ENCODE measurements at regions not wholly inside any gene's neighbourhood (a gene's known extent, or its start where the extent isn't known, plus 50 kb on each side); places are given as distances from the start of the nearest gene placed in this dataset.

DNA sequence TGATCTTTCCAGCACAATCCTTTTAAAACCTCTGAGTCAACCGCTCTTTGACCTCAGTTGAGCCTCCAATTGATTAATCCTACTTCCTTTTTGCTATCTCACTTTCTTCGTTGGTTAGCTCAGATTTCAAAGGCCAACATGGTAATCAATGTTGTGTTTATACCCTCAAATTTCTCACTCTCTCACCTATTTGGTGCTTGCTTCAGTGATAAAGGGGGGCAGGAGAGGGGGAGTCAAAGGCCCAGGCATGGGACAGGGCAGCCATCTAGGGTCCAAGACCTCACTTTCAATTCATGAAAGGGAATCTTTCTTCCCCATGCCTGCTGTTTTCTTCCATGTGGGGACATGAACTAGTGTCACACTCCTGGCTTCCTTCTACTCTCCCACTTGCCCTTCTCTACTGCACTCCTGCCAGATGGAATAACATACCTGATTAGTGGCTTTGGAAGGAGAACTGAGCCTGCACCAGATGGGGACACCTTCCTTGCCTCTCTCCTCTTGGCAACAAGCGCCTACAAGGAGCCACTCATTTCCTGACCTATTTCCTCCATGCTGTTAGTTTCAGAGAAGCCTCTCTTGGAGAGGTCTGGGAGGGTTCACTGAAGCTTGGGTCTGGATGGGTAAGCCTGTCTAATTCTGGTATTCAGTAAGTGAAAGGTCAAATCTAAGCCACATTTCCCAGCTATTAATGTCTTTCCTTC lies 73.3 kb upstream of the ARHGAP29 start:
- DNase-seq, result no peak
- Histone ChIP-seq H3K27me3 (no peaks in the 10 kb centered on the region), H3K4me3 (no peak overlapping the region), H3K4me1 (replicated peaks in 1 of 2) (no peaks in the 10 kb centered on the region), H3K36me3 (replicated peaks in 1 of 2) (no peaks in the 10 kb centered on the region), H3K9me3 (replicated peaks in 1 of 3) (no peaks in the 10 kb centered on the region), H3K27ac (no peak overlapping the region)
- 65 to 73% (median 68%) methylated on average over 3 of the region's 3 CpGs for WGBS, 4 donors
- TF ChIP-seq POLR2A (IDR thresholded peaks at IDR 0.05), result no peak
- TF ChIP-seq, protein P1, sequence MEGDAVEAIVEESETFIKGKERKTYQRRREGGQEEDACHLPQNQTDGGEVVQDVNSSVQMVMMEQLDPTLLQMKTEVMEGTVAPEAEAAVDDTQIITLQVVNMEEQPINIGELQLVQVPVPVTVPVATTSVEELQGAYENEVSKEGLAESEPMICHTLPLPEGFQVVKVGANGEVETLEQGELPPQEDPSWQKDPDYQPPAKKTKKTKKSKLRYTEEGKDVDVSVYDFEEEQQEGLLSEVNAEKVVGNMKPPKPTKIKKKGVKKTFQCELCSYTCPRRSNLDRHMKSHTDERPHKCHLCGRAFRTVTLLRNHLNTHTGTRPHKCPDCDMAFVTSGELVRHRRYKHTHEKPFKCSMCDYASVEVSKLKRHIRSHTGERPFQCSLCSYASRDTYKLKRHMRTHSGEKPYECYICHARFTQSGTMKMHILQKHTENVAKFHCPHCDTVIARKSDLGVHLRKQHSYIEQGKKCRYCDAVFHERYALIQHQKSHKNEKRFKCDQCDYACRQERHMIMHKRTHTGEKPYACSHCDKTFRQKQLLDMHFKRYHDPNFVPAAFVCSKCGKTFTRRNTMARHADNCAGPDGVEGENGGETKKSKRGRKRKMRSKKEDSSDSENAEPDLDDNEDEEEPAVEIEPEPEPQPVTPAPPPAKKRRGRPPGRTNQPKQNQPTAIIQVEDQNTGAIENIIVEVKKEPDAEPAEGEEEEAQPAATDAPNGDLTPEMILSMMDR (IDR thresholded peaks at IDR 0.05), result no peak
- intact Hi-C loops (cut with DNase I), result no loop called here

DNA sequence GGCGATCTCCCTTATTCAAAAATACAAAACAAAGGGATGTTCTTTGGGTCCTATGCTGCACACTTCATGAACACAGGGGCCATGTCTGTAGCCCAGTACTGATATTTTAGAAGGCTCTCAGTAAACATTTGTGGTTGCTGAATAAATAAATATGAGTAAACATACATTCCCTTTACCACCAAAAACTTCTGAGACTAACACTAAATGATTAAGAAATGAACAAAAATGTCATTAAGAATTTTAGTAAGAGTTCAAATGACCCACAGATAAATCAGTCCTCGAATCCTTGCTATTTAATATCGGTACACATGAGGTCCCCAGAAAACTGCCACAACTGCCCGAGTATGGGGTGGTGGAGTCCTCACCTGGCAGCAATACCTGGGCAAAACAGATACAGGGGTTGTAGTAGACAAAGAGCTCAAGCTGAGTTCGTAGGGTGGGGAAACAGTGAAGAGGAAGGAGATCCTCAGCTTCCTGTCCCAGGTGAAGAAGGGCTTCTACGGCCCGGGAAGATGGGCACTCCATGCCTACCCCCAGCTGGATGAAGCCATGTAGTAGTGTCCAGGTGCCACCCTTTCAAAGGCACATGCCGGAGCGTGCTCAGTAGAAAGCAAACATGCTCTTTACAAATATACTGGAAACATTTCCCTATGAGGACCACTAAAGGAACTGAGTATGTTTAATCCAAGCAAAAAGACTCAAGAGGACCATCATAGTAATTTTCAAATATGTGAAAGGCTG lies 72.6 kb upstream of the ARHGAP29 start:
- intact Hi-C loops (cut with DNase I), result no loop called here
- no peaks in the 10 kb centered on the region for H3K4me1 ChIP-seq (replicated peaks in 1 of 2)
- DNase-seq, result no peak
- H3K27me3 ChIP-seq, result no peaks in the 10 kb centered on the region
- 80 to 89% (median 81%) methylated on average over 9 of the region's 9 CpGs for WGBS, 4 donors
- H3K36me3 ChIP-seq (replicated peaks in 1 of 2), result no peaks in the 10 kb centered on the region
- no peaks in the 10 kb centered on the region for H3K9me3 ChIP-seq (replicated peaks in 1 of 3)
- TF ChIP-seq, protein P1 (IDR thresholded peaks at IDR 0.05), result no peak
- no peak for TF ChIP-seq POLR2A (IDR thresholded peaks at IDR 0.05)
- no peak overlapping the region for H3K4me3 ChIP-seq
- no peak overlapping the region for H3K27ac ChIP-seq

DNA sequence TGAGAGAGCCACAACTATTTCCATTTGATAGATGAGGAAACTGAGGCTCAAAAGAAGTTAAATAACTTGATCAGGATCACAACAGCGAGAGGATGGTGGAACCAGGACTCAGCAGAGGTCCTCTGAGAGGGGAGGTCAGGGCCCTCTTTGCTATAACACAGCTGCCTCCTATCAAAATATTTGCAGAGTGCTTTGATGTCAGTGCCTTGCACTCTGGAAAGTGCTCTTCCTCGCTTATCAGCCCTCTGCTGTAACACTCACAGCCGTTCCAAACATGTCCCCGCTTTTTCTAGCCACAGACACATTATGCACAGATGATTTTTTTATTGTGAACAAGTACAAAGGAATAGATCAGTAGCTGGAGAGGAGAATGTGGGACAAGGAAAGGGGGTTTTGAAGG lies 71.8 kb upstream of the ARHGAP29 start:
- Histone ChIP-seq H3K36me3 (replicated peaks in 1 of 2) (no peaks in the 10 kb centered on the region), H3K9me3 (replicated peaks in 1 of 3) (no peaks in the 10 kb centered on the region), H3K27ac (no peak overlapping the region), H3K4me1 (replicated peaks in 1 of 2) (no peaks in the 10 kb centered on the region), H3K4me3 (no peak overlapping the region), H3K27me3 (no peaks in the 10 kb centered on the region)
- no peak for TF ChIP-seq POLR2A (IDR thresholded peaks at IDR 0.05)
- TF ChIP-seq, protein P1 (IDR thresholded peaks at IDR 0.05), result no peak
- no peak for DNase-seq
- intact Hi-C loops (cut with DNase I), result no loop called here
- 63 to 69% (median 67%) methylated on average over 4 of the region's 4 CpGs for WGBS, 4 donors

DNA sequence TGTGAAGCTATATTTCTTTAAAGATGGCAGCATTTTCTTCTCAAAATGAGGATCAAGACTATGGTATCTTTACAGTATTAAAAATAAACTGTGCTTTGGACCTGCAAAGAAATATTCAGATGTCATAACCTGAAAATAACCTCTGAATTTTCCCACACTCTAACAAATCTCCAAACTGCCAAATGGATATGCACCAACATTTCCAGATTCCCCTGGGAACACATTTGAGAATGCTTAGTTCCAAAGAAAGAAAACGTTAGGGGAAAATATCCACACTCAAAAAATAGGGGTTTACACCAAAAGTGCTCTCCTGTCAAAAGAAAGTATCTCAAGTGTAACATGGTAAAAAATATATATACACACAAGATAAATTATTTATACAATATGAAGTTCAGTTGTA lies 69.1 kb upstream of the ARHGAP29 start:
- no peak overlapping the region for H3K27ac ChIP-seq
- TF ChIP-seq, protein P1 (IDR thresholded peaks at IDR 0.05), result no peak
- intact Hi-C loops (cut with DNase I), result no loop called here

More for the DNA sequence above, 69.1 kb upstream of the ARHGAP29 start:
- no peaks in the 10 kb centered on the region for H3K27me3 ChIP-seq
- DNase-seq, result no peak
- H3K36me3 ChIP-seq (replicated peaks in 1 of 2), result no peaks in the 10 kb centered on the region
- no peak overlapping the region for H3K4me3 ChIP-seq
- WGBS, 4 donors, result 29 to 46% (median 34%) methylated on average over 1 of the region's 1 CpG
- H3K9me3 ChIP-seq (replicated peaks in 1 of 3), result no peaks in the 10 kb centered on the region
- H3K4me1 ChIP-seq (replicated peaks in 1 of 2), result no peaks in the 10 kb centered on the region

Data from adrenal gland (tissue), 9 donors.